Activated CD4-positive, alpha-beta memory T cell treated with anti-CD3 and anti-CD28 coated beads for 36 hours (primary cell): ENCODE measurements at regions not wholly inside any gene's neighbourhood (a gene's known extent, or its start where the extent isn't known, plus 50 kb on each side); places are given as distances from the start of the nearest gene placed in this dataset.

Experiments
- CTCF ChIA-PET: fragments of 350-600 bp; sonication (Branson Sonifier 250); formaldehyde crosslinking; loops from one replicate; lab custom pipeline; 2021; ENCODE audit warnings: antibody characterized with exemption, inconsistent platforms; lab: Charles Lee
- POLR2A ChIA-PET: fragments of 350-600 bp; sonication (Branson Sonifier 250); formaldehyde crosslinking; loops from one replicate; lab custom pipeline; 2021; ENCODE audit warnings: antibody characterized with exemption; lab: Charles Lee
- DNase-seq: peaks from one replicate; pipeline ENCODE4 v3.0.0-alpha.2; 2020
- H3K27ac Mint-ChIP-seq: one replicate; pipeline ENCODE4 v1.8.0; 2021; ENCODE audit warnings: mixed read lengths
- H3K27me3 Mint-ChIP-seq: one replicate; pipeline ENCODE4 v1.8.0; 2021; ENCODE audit warnings: mixed read lengths
- H3K36me3 Mint-ChIP-seq: one replicate; pipeline ENCODE4 v1.8.0; 2021; ENCODE audit warnings: mixed read lengths
- H3K4me1 Mint-ChIP-seq: one replicate; pipeline ENCODE4 v1.8.0; 2021; ENCODE audit warnings: low read depth, mixed read lengths
- H3K4me3 Mint-ChIP-seq: one replicate; pipeline ENCODE4 v1.8.0; 2021; ENCODE audit warnings: mild to moderate bottlenecking, mixed read lengths
- H3K9me3 Mint-ChIP-seq: one replicate; pipeline ENCODE4 v1.8.0; 2021; ENCODE audit warnings: mixed read lengths
- intact Hi-C: fragments of 100-400 bp; cut with micrococcal nuclease; formaldehyde crosslinking; loops from one replicate; pipeline ENCODE4 v1.15.1; 2023

GRCh38 chr9:95753762-95754465 is 121.6 kb upstream of the ERCC6L2 start:
- no peak overlapping the region for H3K27ac Mint-ChIP-seq
- no peak for DNase-seq
- CTCF ChIA-PET: no interaction called here
- no peak overlapping the region for H3K4me3 Mint-ChIP-seq
- POLR2A ChIA-PET: no interaction called here
- H3K27me3 Mint-ChIP-seq: peaks cover 12% of the 10 kb centered on the region
- peaks cover 11% of the 10 kb centered on the region for H3K4me1 Mint-ChIP-seq
- H3K9me3 Mint-ChIP-seq: no peaks in the 10 kb centered on the region
- intact Hi-C loops: no loop called here
- H3K36me3 Mint-ChIP-seq: no peaks in the 10 kb centered on the region

DNA sequence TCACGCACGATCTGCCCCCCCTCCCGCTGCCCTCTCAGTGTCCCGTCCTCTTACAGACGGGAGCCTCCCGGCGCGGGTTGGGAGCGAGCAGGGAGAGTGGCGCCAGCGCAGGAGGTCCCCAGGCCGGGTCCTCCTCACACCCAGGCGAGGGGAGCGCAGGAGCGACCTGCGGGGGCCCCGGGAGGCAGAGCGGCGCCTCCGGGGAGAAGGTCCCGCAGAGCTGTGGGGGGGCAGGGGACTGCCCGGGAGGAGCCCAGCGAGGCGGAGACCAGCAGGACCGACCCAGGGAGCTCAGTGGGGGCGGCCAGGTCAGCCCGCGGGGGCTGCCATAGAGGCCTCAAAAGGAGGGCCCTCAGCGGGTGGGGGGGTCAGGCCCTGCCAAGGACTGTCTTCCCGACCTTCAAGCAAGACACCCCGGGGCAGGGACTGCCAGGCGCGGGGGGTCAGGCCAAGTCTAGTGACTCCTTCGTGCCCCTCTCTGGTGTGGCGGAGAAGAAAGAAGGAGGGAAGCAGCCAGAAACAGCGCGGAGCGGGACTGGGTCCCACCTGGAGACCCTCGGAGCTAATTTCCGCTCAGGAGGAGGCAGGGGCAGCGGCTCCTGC is 123.3 kb upstream of the ERCC6L2 start:
- no peaks in the 10 kb centered on the region for H3K36me3 Mint-ChIP-seq
- H3K9me3 Mint-ChIP-seq: no peaks in the 10 kb centered on the region
- ChIA-PET CTCF (no interaction called here), POLR2A (no interaction called here)
- H3K4me3 Mint-ChIP-seq: no peak overlapping the region
- intact Hi-C loops: no loop called here
- DNase-seq: no peak
- peaks cover 12% of the 10 kb centered on the region for H3K27me3 Mint-ChIP-seq
- H3K27ac Mint-ChIP-seq: no peak overlapping the region
- H3K4me1 Mint-ChIP-seq: peaks cover 11% of the 10 kb centered on the region

GRCh38 chr9:95751520-95751790 is 124.0 kb upstream of the ERCC6L2 start:
- intact Hi-C loops: no loop called here
- Mint-ChIP-seq H3K27ac (no peak overlapping the region), H3K4me1 (peaks cover 11% of the 10 kb centered on the region), H3K36me3 (no peaks in the 10 kb centered on the region), H3K9me3 (no peaks in the 10 kb centered on the region), H3K4me3 (no peak overlapping the region), H3K27me3 (peaks cover 12% of the 10 kb centered on the region)
- no peak for DNase-seq
- POLR2A ChIA-PET: no interaction called here
- CTCF ChIA-PET: no interaction called here

GRCh38 chr9:95750725-95751519 is 124.6 kb upstream of the ERCC6L2 start:
- no peak overlapping the region for H3K27ac Mint-ChIP-seq
- intact Hi-C loops: loop anchor here (1.0 kb wide), 1 partner anchor 27 kb away; no protein-coding TSS in a partner anchor
- H3K4me3 Mint-ChIP-seq: no peak overlapping the region
- peaks cover 12% of the 10 kb centered on the region for H3K27me3 Mint-ChIP-seq
- CTCF ChIA-PET: no interaction called here
- H3K4me1 Mint-ChIP-seq: peaks cover 11% of the 10 kb centered on the region
- H3K9me3 Mint-ChIP-seq: no peaks in the 10 kb centered on the region
- DNase-seq: peak; percentile 60
- POLR2A ChIA-PET: no interaction called here
- H3K36me3 Mint-ChIP-seq: no peaks in the 10 kb centered on the region

GRCh38 chr9:95749493-95749892 is 126.0 kb upstream of the ERCC6L2 start:
- no peaks in the 10 kb centered on the region for H3K36me3 Mint-ChIP-seq
- peaks cover 12% of the 10 kb centered on the region for H3K27me3 Mint-ChIP-seq
- peaks cover 11% of the 10 kb centered on the region for H3K4me1 Mint-ChIP-seq
- ChIA-PET POLR2A (no interaction called here), CTCF (no interaction called here)
- H3K27ac Mint-ChIP-seq: no peak overlapping the region
- no peak for DNase-seq
- intact Hi-C loops: no loop called here
- H3K4me3 Mint-ChIP-seq: no peak overlapping the region
- no peaks in the 10 kb centered on the region for H3K9me3 Mint-ChIP-seq

GRCh38 chr9:95746408-95747180 is 128.9 kb upstream of the ERCC6L2 start:
- Mint-ChIP-seq H3K4me3 (no peak overlapping the region), H3K36me3 (no peaks in the 10 kb centered on the region), H3K27me3 (peaks cover 3% of the 10 kb centered on the region), H3K9me3 (no peaks in the 10 kb centered on the region), H3K27ac (no peak overlapping the region), H3K4me1 (peaks cover 11% of the 10 kb centered on the region)
- ChIA-PET POLR2A (interaction anchor here (0.6 kb wide), 1 partner anchor 76 kb away, joined by 4 read pairs; no protein-coding TSS in a partner anchor), CTCF (no interaction called here)
- no peak for DNase-seq
- intact Hi-C loops: no loop called here

- POLR2A ChIA-PET: no interaction called here
Measured at GRCh38 chr9:95742821-95743220, 132.7 kb upstream of the ERCC6L2 start.

GRCh38 chr9:95741631-95742030 is 133.9 kb upstream of the ERCC6L2 start:
- Mint-ChIP-seq H3K4me3 (no peak overlapping the region), H3K27me3 (no peaks in the 10 kb centered on the region), H3K36me3 (no peaks in the 10 kb centered on the region), H3K9me3 (no peaks in the 10 kb centered on the region), H3K27ac (no peak overlapping the region), H3K4me1 (peaks cover 4% of the 10 kb centered on the region)
- CTCF ChIA-PET: no interaction called here
- DNase-seq: no peak
- POLR2A ChIA-PET: no interaction called here
- intact Hi-C loops: no loop called here

More at GRCh38 chr9:95742821-95743220, 132.7 kb upstream of the ERCC6L2 start:
- Mint-ChIP-seq H3K36me3 (no peaks in the 10 kb centered on the region), H3K9me3 (no peaks in the 10 kb centered on the region), H3K27ac (no peak overlapping the region), H3K27me3 (no peaks in the 10 kb centered on the region), H3K4me3 (no peak overlapping the region), H3K4me1 (peaks cover 4% of the 10 kb centered on the region)
- CTCF ChIA-PET: interaction anchor here (2.1 kb wide), 1 partner anchor 16 kb away, joined by 7 read pairs; no protein-coding TSS in a partner anchor
- intact Hi-C loops: no loop called here
- no peak for DNase-seq

DNA sequence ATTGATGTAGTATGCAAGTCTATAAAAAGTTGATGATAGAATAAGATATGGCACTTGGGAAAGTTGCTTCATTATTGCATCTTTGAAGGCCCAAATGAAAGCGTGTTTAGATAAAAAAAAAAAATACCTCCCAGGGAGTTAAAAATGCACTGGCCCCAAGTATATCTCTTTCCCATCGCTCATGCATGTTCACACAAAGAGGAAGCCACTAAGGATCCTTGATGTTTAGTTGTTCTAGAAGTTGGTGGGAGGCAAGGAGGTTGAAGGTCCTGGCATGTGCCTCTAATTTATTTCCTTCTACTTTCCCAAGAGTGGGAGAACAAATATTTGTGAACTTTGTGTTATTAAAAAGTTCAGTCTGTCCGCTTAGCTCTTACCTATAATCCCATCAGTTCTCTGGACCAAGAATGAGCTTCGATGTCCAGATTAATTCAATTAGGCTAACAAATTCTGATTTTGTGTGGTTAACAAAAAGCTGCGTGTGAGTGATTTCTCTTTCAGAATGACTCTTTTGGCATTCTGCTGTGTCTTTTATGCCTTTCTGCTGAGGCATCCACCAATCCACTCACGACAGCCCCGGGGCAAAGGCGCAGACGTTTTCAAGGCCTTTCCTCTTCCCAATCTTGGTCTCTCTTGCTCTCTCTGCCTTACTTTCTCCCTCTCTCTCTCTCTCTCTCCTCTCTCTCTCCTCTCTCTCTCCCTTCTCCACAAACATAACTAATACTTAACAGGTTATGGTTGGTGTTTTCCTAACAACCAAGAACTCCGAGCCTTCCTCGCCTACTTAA is 135.1 kb upstream of the ERCC6L2 start:
- DNase-seq: no peak
- H3K4me3 Mint-ChIP-seq: no peak overlapping the region
- no peak overlapping the region for H3K27ac Mint-ChIP-seq
- ChIA-PET POLR2A (no interaction called here), CTCF (no interaction called here)
- intact Hi-C loops: no loop called here
- no peaks in the 10 kb centered on the region for H3K9me3 Mint-ChIP-seq
- H3K36me3 Mint-ChIP-seq: no peaks in the 10 kb centered on the region
- H3K4me1 Mint-ChIP-seq: peaks cover 7% of the 10 kb centered on the region
- no peaks in the 10 kb centered on the region for H3K27me3 Mint-ChIP-seq

DNA sequence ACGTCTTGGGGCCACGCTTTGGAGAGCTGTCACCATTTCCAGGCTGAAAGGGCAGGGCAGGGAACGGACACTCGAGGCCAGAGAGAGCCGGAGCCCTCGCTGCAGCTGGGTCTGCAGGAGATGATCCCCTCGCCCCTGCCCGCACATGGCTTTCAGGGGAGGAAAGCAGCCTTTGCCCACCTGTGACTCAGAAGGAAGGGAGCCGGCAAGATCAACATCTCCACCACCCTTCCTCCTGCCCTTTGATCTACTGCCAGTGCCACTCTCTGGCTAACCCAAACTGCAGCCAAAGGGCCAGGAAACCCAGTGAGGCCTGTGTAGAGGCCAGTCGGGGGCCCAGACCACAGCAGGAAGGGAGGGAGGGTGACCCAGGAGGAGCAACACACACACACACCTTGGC is 137.1 kb upstream of the ERCC6L2 start:
- intact Hi-C loops: no loop called here
- Mint-ChIP-seq H3K4me3 (no peak overlapping the region), H3K9me3 (no peaks in the 10 kb centered on the region), H3K27me3 (no peaks in the 10 kb centered on the region), H3K36me3 (no peaks in the 10 kb centered on the region), H3K27ac (no peak overlapping the region), H3K4me1 (peaks cover 11% of the 10 kb centered on the region)
- no peak for DNase-seq
- POLR2A ChIA-PET: no interaction called here
- CTCF ChIA-PET: interaction anchor here (1.2 kb wide), 1 partner anchor 494 kb away, joined by 3 read pairs; no protein-coding TSS in a partner anchor

DNA sequence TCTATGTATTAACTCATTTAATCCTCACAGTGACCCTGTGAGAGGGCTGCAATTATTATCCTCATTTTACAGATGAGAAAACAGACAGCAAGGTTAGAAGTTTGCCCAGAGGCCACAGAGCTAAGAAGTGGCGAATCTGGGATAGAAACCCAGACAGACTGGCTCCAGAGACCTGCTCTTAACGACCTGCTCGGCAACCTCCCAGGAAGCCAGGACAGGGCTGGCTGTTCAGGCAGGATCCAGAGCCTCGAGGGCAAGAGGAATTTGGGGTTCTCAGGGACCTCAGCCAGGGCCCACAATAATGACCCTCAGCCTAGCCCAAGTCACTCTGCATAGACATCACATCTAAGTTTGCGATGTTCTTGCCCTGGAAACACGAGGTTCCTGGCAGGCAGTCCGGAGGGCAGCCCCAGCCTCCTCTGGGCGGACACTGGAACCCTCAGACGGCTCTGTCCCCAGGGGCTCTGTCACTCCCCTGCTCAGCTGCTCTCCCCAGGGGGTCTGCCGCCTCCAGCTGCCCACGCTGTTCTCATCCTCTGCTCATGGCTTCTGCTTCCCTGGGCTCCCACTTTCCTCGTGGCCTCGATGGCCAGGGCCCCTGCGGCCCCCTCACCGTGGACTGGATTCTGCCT is 138.5 kb upstream of the ERCC6L2 start:
- no peak for DNase-seq
- ChIA-PET CTCF (interaction anchor here (1.0 to 2.1 kb wide), 4 partner anchors 10 to 292 kb away, joined by 3 to 10 read pairs (median 4); no protein-coding TSS in a partner anchor), POLR2A (no interaction called here)
- Mint-ChIP-seq H3K4me3 (no peak overlapping the region), H3K36me3 (no peaks in the 10 kb centered on the region), H3K27ac (no peak overlapping the region), H3K27me3 (peaks cover 3% of the 10 kb centered on the region), H3K9me3 (no peaks in the 10 kb centered on the region), H3K4me1 (peaks cover 11% of the 10 kb centered on the region)
- intact Hi-C loops: no loop called here
